ENCODE measurements at regions not wholly inside any gene's neighbourhood (a gene's known extent, or its start where the extent isn't known, plus 50 kb on each side); places are given as distances from the start of the nearest gene placed in this dataset.
A peak's percentile ranks its signal among the peaks of the same experiment; 100 is the strongest.

DNA sequence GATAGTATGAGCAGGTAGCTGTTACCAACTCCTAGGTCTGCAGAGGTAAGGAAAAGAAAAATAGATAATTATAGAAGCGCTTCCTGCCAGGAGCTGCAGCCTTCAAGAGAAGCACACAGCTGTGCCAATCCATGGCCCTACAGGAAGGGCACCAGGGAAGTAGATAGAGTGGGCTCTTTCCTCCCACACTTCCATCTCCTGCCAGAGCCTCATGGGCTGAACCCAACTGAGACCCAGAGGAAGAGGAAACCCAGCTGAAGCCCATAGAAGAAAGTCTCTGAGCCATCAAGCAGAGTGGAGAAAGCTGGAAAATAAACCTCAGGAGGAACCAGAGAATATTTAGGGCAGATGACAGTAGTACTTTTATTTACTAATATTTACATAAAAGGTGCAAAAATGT, 146.7 kb upstream of the ATXN1 start:
- TF ChIP-seq, protein P1, sequence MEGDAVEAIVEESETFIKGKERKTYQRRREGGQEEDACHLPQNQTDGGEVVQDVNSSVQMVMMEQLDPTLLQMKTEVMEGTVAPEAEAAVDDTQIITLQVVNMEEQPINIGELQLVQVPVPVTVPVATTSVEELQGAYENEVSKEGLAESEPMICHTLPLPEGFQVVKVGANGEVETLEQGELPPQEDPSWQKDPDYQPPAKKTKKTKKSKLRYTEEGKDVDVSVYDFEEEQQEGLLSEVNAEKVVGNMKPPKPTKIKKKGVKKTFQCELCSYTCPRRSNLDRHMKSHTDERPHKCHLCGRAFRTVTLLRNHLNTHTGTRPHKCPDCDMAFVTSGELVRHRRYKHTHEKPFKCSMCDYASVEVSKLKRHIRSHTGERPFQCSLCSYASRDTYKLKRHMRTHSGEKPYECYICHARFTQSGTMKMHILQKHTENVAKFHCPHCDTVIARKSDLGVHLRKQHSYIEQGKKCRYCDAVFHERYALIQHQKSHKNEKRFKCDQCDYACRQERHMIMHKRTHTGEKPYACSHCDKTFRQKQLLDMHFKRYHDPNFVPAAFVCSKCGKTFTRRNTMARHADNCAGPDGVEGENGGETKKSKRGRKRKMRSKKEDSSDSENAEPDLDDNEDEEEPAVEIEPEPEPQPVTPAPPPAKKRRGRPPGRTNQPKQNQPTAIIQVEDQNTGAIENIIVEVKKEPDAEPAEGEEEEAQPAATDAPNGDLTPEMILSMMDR (conservative IDR thresholded peaks at IDR 0.05; ENCODE audit: low read depth, low read length): no peak
- no peak for TF ChIP-seq EZH2 (IDR thresholded peaks at IDR 0.05; ENCODE audit: borderline replicate concordance, low read depth, low read length, poor library complexity, severe bottlenecking)
- Histone ChIP-seq H3K36me3 (ENCODE audit: insufficient read depth, low read length, poor library complexity, severe bottlenecking) (no peaks in the 10 kb centered on the region), H3K27ac (ENCODE audit: low read depth, low read length, poor library complexity, severe bottlenecking) (no peak overlapping the region), H3K27me3 (replicated peaks; ENCODE audit: insufficient read depth, low read depth, low read length, poor library complexity) (no peaks in the 10 kb centered on the region), H3K4me3 (ENCODE audit: low read depth, low read length, poor library complexity, severe bottlenecking) (no peak overlapping the region), H3K9me3 (ENCODE audit: low read depth, low read length, poor library complexity, severe bottlenecking) (peaks cover 11% of the 10 kb centered on the region), H3K4me1 (ENCODE audit: insufficient read depth, low read length, poor library complexity, severe bottlenecking) (peaks cover 8% of the 10 kb centered on the region)
- ChIA-PET POLR2A (ENCODE audit: low non-redundant PET) (no interaction called here), CTCF (interaction anchor here (0.5 kb wide), 1 partner anchor 316 kb away, joined by 3 read pairs; no protein-coding TSS in a partner anchor)
- intact Hi-C loops (cut with micrococcal nuclease; ENCODE audit: unreplicated experiment): no loop called here
- BruUV-seq (replicated peaks): no TSS peak
- DNase-seq (ENCODE audit: low spot score): no peak

DNA sequence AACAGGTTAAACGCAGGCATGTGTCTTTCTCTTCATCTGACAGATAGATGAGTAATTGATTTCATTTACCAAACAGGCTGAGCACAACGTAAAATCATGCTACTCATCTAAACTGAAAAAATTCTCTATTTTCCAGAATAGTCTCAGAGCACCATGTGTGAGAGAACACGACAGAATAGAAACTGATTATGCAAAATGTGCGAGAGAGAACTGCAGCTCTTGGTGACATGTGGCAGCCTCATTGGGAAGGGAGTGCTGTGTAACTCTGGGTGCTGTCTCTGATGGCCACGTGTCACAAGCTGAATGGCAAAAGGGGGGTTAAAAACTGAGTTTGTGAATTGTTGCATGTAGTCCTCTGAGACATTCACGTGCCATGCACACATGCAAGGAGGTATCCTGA, 143.7 kb upstream of the ATXN1 start:
- CTCF ChIA-PET: no interaction called here
- POLR2A ChIA-PET (ENCODE audit: low non-redundant PET): no interaction called here
- BruUV-seq (replicated peaks): no TSS peak
- Histone ChIP-seq H3K4me3 (ENCODE audit: low read depth, low read length, poor library complexity, severe bottlenecking) (no peak overlapping the region), H3K27me3 (replicated peaks; ENCODE audit: insufficient read depth, low read depth, low read length, poor library complexity) (no peaks in the 10 kb centered on the region), H3K27ac (ENCODE audit: low read depth, low read length, poor library complexity, severe bottlenecking) (no peak overlapping the region), H3K36me3 (ENCODE audit: insufficient read depth, low read length, poor library complexity, severe bottlenecking) (no peaks in the 10 kb centered on the region), H3K4me1 (ENCODE audit: insufficient read depth, low read length, poor library complexity, severe bottlenecking) (peaks cover 35% of the 10 kb centered on the region), H3K9me3 (ENCODE audit: low read depth, low read length, poor library complexity, severe bottlenecking) (no peaks in the 10 kb centered on the region)
- intact Hi-C loops (cut with micrococcal nuclease; ENCODE audit: unreplicated experiment): no loop called here
- TF ChIP-seq EZH2 (IDR thresholded peaks at IDR 0.05; ENCODE audit: borderline replicate concordance, low read depth, low read length, poor library complexity, severe bottlenecking): no peak
- TF ChIP-seq, protein P1 (conservative IDR thresholded peaks at IDR 0.05; ENCODE audit: low read depth, low read length): no peak
- DNase-seq (ENCODE audit: low spot score): no peak

DNA sequence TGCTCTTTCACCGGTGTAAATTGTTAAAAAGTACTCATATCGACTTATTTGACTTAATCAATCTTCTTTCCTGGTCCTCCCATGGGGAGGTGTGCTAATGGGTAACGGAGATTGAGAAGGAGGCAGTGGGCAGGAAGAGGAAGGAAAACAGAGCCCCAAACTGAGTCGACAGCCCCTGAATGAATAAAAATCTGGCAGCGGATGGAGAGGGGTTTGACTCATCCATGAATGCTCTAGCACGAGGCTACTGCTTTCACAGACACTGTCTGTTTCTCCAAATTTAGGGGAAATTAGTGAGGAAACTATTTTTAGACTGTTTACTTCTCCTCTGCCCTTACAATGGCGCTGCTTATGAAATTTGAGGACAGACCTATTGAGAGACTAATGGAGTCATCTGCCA, 142.2 kb upstream of the ATXN1 start:
- intact Hi-C loops (cut with micrococcal nuclease; ENCODE audit: unreplicated experiment): no loop called here
- peak; percentile 24 for DNase-seq (ENCODE audit: low spot score)
- POLR2A ChIA-PET (ENCODE audit: low non-redundant PET): no interaction called here
- Histone ChIP-seq H3K4me1 (ENCODE audit: insufficient read depth, low read length, poor library complexity, severe bottlenecking) (peaks cover 35% of the 10 kb centered on the region), H3K9me3 (ENCODE audit: low read depth, low read length, poor library complexity, severe bottlenecking) (no peaks in the 10 kb centered on the region), H3K4me3 (ENCODE audit: low read depth, low read length, poor library complexity, severe bottlenecking) (no peak overlapping the region), H3K27me3 (replicated peaks; ENCODE audit: insufficient read depth, low read depth, low read length, poor library complexity) (no peaks in the 10 kb centered on the region), H3K36me3 (ENCODE audit: insufficient read depth, low read length, poor library complexity, severe bottlenecking) (no peaks in the 10 kb centered on the region), H3K27ac (ENCODE audit: low read depth, low read length, poor library complexity, severe bottlenecking) (no peak overlapping the region)
- BruUV-seq (replicated peaks): no TSS peak
- TF ChIP-seq, protein P1 (conservative IDR thresholded peaks at IDR 0.05; ENCODE audit: low read depth, low read length): no peak
- TF ChIP-seq EZH2 (IDR thresholded peaks at IDR 0.05; ENCODE audit: borderline replicate concordance, low read depth, low read length, poor library complexity, severe bottlenecking): no peak
- CTCF ChIA-PET: no interaction called here
